WTC11 (cell line): ENCODE measurements at regions not wholly inside any gene's neighbourhood (a gene's known extent, or its start where the extent isn't known, plus 50 kb on each side); places are given as distances from the start of the nearest gene placed in this dataset.
A peak's percentile ranks its signal among the peaks of the same experiment; 100 is the strongest.

Source experiments
- ATAC-seq: fragments of 200-7000 bp; cut with Tn5 transposase; 2 replicates; pipeline ENCODE4 v1.10.0; 2021; ENCODE audit warnings: mild to moderate bottlenecking, moderate library complexity
- CTCF ChIA-PET: fragments of 300-600 bp; sonication (Branson Sonifier 250); formaldehyde crosslinking; loops from one replicate; lab custom pipeline; 2021; ENCODE audit warnings: antibody characterized with exemption; lab: Charles Lee
- POLR2A ChIA-PET: fragments of 350-600 bp; sonication (Branson Sonifier 250); formaldehyde crosslinking; loops from one replicate; lab custom pipeline; 2021; ENCODE audit warnings: antibody characterized with exemption; lab: Charles Lee
- DNase-seq: peaks from one replicate; pipeline ENCODE4 v3.0.0; 2021; ENCODE audit warnings: low spot score
- H3K27ac Mint-ChIP-seq: 2 replicates; pipeline ENCODE4 v1.8.0; 2021; ENCODE audit warnings: mixed read lengths
- H3K27me3 Mint-ChIP-seq: 2 replicates; pipeline ENCODE4 v1.8.0; 2021; ENCODE audit warnings: low read depth, mild to moderate bottlenecking, moderate library complexity, mixed read lengths
- H3K36me3 Mint-ChIP-seq: 2 replicates; pipeline ENCODE4 v1.8.0; 2021; ENCODE audit warnings: mixed read lengths
- H3K4me1 Mint-ChIP-seq: 2 replicates; pipeline ENCODE4 v1.8.0; 2022; ENCODE audit warnings: mixed read lengths
- H3K4me3 Mint-ChIP-seq: 2 replicates; pipeline ENCODE4 v1.8.0; 2021; ENCODE audit warnings: mild to moderate bottlenecking, moderate library complexity, mixed read lengths
- H3K9me3 Mint-ChIP-seq: 2 replicates; pipeline ENCODE4 v1.8.0; 2021; ENCODE audit warnings: mixed read lengths
- CREB1 ChIP-seq: sonication (generic); formaldehyde crosslinking; IDR thresholded peaks from 2 replicates; pipeline ENCODE4 v1.8.0; 2023; ENCODE audit warnings: mild to moderate bottlenecking, missing genetic modification reagents
- CTCF ChIP-seq: fragments of 200-600 bp; IDR thresholded peaks from 2 replicates; pipeline ENCODE4 v1.8.0; 2022; ENCODE audit warnings: antibody characterized with exemption
- E2F4 ChIP-seq: sonication (generic); formaldehyde crosslinking; IDR thresholded peaks from 2 replicates; pipeline ENCODE4 v1.8.1; 2022; ENCODE audit warnings: low read depth, mild to moderate bottlenecking, moderate library complexity, missing genetic modification reagents, borderline replicate concordance
- FOXP1 ChIP-seq: sonication (generic); formaldehyde crosslinking; IDR thresholded peaks from 2 replicates; pipeline ENCODE4 v1.8.0; 2022; ENCODE audit warnings: missing genetic modification reagents, mild to moderate bottlenecking, moderate library complexity, borderline replicate concordance
- IRF2 ChIP-seq: sonication (generic); formaldehyde crosslinking; IDR thresholded peaks from 2 replicates; pipeline ENCODE4 v1.8.0; 2022; ENCODE audit warnings: low read depth, missing genetic modification reagents, borderline replicate concordance
- JUN ChIP-seq: sonication (generic); formaldehyde crosslinking; IDR thresholded peaks from 2 replicates; pipeline ENCODE4 v1.8.0; 2023; ENCODE audit warnings: mild to moderate bottlenecking, missing genetic modification reagents
- NFYB ChIP-seq: sonication (generic); formaldehyde crosslinking; conservative IDR thresholded peaks from 2 replicates; pipeline ENCODE4 v1.8.0; 2022; ENCODE audit warnings: low read depth, missing genetic modification reagents
- NR2C2 ChIP-seq: sonication (generic); formaldehyde crosslinking; IDR thresholded peaks from 2 replicates; pipeline ENCODE4 v1.8.0; 2022; ENCODE audit warnings: mild to moderate bottlenecking, missing genetic modification reagents
- TF ChIP-seq, protein P1 (sequence below): sonication (generic); formaldehyde crosslinking; IDR thresholded peaks from 2 replicates; pipeline ENCODE4 v1.8.1; 2023; ENCODE audit warnings: mild to moderate bottlenecking, missing genetic modification reagents, borderline replicate concordance
- TF ChIP-seq, protein P2 (sequence below): sonication (generic); formaldehyde crosslinking; IDR thresholded peaks from 2 replicates; pipeline ENCODE4 v1.8.0; 2022; ENCODE audit warnings: missing genetic modification reagents
- TF ChIP-seq, protein P3 (sequence below): sonication (generic); formaldehyde crosslinking; IDR thresholded peaks from 2 replicates; pipeline ENCODE4 v1.8.1; 2023; ENCODE audit warnings: mild to moderate bottlenecking, missing genetic modification reagents

GRCh38 chr12:107992029-107992428 lies 137.1 kb upstream of the WSCD2 start:
- no peaks in the 10 kb centered on the region for H3K9me3 Mint-ChIP-seq
- ChIA-PET CTCF (interaction anchor here (1.3 to 2.3 kb wide), 16 partner anchors 10 to 520 kb away, joined by 3 to 24 read pairs (median 12); no protein-coding TSS in a partner anchor), POLR2A (no interaction called here)
- no peak overlapping the region for H3K4me3 Mint-ChIP-seq
- H3K27me3 Mint-ChIP-seq: peaks cover 10% of the 10 kb centered on the region
- H3K4me1 Mint-ChIP-seq: no peaks in the 10 kb centered on the region
- TF ChIP-seq, protein P1, sequence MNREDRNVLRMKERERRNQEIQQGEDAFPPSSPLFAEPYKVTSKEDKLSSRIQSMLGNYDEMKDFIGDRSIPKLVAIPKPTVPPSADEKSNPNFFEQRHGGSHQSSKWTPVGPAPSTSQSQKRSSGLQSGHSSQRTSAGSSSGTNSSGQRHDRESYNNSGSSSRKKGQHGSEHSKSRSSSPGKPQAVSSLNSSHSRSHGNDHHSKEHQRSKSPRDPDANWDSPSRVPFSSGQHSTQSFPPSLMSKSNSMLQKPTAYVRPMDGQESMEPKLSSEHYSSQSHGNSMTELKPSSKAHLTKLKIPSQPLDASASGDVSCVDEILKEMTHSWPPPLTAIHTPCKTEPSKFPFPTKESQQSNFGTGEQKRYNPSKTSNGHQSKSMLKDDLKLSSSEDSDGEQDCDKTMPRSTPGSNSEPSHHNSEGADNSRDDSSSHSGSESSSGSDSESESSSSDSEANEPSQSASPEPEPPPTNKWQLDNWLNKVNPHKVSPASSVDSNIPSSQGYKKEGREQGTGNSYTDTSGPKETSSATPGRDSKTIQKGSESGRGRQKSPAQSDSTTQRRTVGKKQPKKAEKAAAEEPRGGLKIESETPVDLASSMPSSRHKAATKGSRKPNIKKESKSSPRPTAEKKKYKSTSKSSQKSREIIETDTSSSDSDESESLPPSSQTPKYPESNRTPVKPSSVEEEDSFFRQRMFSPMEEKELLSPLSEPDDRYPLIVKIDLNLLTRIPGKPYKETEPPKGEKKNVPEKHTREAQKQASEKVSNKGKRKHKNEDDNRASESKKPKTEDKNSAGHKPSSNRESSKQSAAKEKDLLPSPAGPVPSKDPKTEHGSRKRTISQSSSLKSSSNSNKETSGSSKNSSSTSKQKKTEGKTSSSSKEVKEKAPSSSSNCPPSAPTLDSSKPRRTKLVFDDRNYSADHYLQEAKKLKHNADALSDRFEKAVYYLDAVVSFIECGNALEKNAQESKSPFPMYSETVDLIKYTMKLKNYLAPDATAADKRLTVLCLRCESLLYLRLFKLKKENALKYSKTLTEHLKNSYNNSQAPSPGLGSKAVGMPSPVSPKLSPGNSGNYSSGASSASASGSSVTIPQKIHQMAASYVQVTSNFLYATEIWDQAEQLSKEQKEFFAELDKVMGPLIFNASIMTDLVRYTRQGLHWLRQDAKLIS: no peak
- TF ChIP-seq, protein P2, sequence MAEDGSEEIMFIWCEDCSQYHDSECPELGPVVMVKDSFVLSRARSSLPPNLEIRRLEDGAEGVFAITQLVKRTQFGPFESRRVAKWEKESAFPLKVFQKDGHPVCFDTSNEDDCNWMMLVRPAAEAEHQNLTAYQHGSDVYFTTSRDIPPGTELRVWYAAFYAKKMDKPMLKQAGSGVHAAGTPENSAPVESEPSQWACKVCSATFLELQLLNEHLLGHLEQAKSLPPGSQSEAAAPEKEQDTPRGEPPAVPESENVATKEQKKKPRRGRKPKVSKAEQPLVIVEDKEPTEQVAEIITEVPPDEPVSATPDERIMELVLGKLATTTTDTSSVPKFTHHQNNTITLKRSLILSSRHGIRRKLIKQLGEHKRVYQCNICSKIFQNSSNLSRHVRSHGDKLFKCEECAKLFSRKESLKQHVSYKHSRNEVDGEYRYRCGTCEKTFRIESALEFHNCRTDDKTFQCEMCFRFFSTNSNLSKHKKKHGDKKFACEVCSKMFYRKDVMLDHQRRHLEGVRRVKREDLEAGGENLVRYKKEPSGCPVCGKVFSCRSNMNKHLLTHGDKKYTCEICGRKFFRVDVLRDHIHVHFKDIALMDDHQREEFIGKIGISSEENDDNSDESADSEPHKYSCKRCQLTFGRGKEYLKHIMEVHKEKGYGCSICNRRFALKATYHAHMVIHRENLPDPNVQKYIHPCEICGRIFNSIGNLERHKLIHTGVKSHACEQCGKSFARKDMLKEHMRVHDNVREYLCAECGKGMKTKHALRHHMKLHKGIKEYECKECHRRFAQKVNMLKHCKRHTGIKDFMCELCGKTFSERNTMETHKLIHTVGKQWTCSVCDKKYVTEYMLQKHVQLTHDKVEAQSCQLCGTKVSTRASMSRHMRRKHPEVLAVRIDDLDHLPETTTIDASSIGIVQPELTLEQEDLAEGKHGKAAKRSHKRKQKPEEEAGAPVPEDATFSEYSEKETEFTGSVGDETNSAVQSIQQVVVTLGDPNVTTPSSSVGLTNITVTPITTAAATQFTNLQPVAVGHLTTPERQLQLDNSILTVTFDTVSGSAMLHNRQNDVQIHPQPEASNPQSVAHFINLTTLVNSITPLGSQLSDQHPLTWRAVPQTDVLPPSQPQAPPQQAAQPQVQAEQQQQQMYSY (CRISPR knock-in tag): no peak
- no peak for TF ChIP-seq NR2C2 (CRISPR knock-in tag)
- no peak for TF ChIP-seq IRF2 (CRISPR knock-in tag)
- TF ChIP-seq, protein P3, sequence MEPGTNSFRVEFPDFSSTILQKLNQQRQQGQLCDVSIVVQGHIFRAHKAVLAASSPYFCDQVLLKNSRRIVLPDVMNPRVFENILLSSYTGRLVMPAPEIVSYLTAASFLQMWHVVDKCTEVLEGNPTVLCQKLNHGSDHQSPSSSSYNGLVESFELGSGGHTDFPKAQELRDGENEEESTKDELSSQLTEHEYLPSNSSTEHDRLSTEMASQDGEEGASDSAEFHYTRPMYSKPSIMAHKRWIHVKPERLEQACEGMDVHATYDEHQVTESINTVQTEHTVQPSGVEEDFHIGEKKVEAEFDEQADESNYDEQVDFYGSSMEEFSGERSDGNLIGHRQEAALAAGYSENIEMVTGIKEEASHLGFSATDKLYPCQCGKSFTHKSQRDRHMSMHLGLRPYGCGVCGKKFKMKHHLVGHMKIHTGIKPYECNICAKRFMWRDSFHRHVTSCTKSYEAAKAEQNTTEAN (CRISPR knock-in tag): no peak
- no peak for TF ChIP-seq NFYB (CRISPR knock-in tag)
- TF ChIP-seq JUN (CRISPR knock-in tag): no peak
- TF ChIP-seq E2F4: no peak
- TF ChIP-seq CREB1 (CRISPR knock-in tag): no peak
- no peak overlapping the region for H3K27ac Mint-ChIP-seq
- no peaks in the 10 kb centered on the region for H3K36me3 Mint-ChIP-seq
- DNase-seq: no peak
- ATAC-seq: no peak

GRCh38 chr12:107992870-107993451 lies 136.1 kb upstream of the WSCD2 start:
- POLR2A ChIA-PET: no interaction called here
- DNase-seq (peak; percentile 33), ATAC-seq (peak; percentile 99)
- Mint-ChIP-seq H3K27ac (no peak overlapping the region), H3K4me3 (no peak overlapping the region), H3K9me3 (no peaks in the 10 kb centered on the region), H3K27me3 (peaks cover 11% of the 10 kb centered on the region), H3K4me1 (no peaks in the 10 kb centered on the region), H3K36me3 (no peaks in the 10 kb centered on the region)
- peak; percentile 2; the same call in 1 of the 2 replicates for TF ChIP-seq CTCF
- no peak for TF ChIP-seq FOXP1 (CRISPR knock-in tag)
- CTCF ChIA-PET: interaction anchor here (0.6 to 2.3 kb wide), 65 partner anchors 10 to 562 kb away, joined by 3 to 24 read pairs (median 4); no protein-coding TSS in a partner anchor
